HL-60 (cell line): ENCODE measurements at regions not wholly inside any gene's neighbourhood (a gene's known extent, or its start where the extent isn't known, plus 50 kb on each side); places are given as distances from the start of the nearest gene placed in this dataset.

Experiments used
- DNase-seq, 2 experiments: peaks; one replicate each; pipeline ENCODE4 v3.0.0-alpha.2; 2010 to 2020; ENCODE audit warnings: low read depth in 1 of 2, low spot score in 1 of 2
- H3K27ac ChIP-seq: fragments of 250-450 bp; sonication (Bioruptor Pico); replicated peaks from 2 replicates; pipeline ENCODE4 v1.5.1; 2020; ENCODE audit warnings: mild to moderate bottlenecking, moderate library complexity
- H3K27me3 ChIP-seq: fragments of 250-450 bp; sonication (Bioruptor Pico); 2 replicates; pipeline ENCODE4 v1.5.1; 2021; ENCODE audit warnings: mild to moderate bottlenecking, moderate library complexity; ENCODE audit not compliant: insufficient read depth, poor library complexity, severe bottlenecking
- H3K4me3 ChIP-seq: replicated peaks from 2 replicates; pipeline ENCODE4 v1.5.1; 2011; ENCODE audit warnings: mild to moderate bottlenecking, control low read depth, low read length; ENCODE audit not compliant: insufficient read depth
- GABPA ChIP-seq: IDR thresholded peaks from 2 replicates; pipeline ENCODE4 v1.6.1; 2012; ENCODE audit warnings: low read depth
- POLR2AphosphoS5 ChIP-seq: IDR thresholded peaks from 2 replicates; pipeline ENCODE4 v1.6.1; 2012; ENCODE audit warnings: low read depth
- SPI1 ChIP-seq: IDR thresholded peaks from 2 replicates; pipeline ENCODE4 v1.6.1; 2012; ENCODE audit warnings: low read depth, mild to moderate bottlenecking, borderline replicate concordance
- TF ChIP-seq, protein P1 (sequence below): IDR thresholded peaks from one replicate; pipeline ENCODE4 v1.5.1; 2011; ENCODE audit warnings: low read length, control low read depth, inconsistent platforms; ENCODE audit not compliant: insufficient read depth
- TF ChIP-seq, protein P2 (sequence below): IDR thresholded peaks from 2 replicates; pipeline ENCODE4 v1.6.1; 2012; ENCODE audit warnings: low read depth; ENCODE audit not compliant: insufficient replicate concordance

DNA sequence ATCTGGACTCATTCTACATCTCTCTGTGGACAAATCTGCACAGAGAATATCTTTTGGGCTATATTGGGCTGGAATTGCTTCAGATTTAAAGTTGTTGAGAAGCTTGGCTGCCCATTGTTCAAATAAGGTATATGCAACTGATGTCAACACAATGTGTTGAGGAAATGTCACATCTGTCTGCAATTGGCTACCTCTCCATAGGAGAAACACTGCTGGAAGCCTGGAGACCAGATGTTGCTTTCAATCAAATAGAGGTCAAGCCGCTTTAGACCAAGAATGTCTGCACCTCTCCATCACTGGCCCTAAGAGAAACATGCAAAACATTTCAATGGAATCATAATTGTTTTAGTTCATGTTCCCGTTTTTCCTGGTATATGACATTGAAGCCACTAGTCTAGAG, 720.2 kb downstream of the SLC4A3 start:
- no peak for TF ChIP-seq GABPA
- TF ChIP-seq, protein P1, sequence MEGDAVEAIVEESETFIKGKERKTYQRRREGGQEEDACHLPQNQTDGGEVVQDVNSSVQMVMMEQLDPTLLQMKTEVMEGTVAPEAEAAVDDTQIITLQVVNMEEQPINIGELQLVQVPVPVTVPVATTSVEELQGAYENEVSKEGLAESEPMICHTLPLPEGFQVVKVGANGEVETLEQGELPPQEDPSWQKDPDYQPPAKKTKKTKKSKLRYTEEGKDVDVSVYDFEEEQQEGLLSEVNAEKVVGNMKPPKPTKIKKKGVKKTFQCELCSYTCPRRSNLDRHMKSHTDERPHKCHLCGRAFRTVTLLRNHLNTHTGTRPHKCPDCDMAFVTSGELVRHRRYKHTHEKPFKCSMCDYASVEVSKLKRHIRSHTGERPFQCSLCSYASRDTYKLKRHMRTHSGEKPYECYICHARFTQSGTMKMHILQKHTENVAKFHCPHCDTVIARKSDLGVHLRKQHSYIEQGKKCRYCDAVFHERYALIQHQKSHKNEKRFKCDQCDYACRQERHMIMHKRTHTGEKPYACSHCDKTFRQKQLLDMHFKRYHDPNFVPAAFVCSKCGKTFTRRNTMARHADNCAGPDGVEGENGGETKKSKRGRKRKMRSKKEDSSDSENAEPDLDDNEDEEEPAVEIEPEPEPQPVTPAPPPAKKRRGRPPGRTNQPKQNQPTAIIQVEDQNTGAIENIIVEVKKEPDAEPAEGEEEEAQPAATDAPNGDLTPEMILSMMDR, result no peak
- TF ChIP-seq, protein P2, sequence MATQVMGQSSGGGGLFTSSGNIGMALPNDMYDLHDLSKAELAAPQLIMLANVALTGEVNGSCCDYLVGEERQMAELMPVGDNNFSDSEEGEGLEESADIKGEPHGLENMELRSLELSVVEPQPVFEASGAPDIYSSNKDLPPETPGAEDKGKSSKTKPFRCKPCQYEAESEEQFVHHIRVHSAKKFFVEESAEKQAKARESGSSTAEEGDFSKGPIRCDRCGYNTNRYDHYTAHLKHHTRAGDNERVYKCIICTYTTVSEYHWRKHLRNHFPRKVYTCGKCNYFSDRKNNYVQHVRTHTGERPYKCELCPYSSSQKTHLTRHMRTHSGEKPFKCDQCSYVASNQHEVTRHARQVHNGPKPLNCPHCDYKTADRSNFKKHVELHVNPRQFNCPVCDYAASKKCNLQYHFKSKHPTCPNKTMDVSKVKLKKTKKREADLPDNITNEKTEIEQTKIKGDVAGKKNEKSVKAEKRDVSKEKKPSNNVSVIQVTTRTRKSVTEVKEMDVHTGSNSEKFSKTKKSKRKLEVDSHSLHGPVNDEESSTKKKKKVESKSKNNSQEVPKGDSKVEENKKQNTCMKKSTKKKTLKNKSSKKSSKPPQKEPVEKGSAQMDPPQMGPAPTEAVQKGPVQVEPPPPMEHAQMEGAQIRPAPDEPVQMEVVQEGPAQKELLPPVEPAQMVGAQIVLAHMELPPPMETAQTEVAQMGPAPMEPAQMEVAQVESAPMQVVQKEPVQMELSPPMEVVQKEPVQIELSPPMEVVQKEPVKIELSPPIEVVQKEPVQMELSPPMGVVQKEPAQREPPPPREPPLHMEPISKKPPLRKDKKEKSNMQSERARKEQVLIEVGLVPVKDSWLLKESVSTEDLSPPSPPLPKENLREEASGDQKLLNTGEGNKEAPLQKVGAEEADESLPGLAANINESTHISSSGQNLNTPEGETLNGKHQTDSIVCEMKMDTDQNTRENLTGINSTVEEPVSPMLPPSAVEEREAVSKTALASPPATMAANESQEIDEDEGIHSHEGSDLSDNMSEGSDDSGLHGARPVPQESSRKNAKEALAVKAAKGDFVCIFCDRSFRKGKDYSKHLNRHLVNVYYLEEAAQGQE, result no peak
- H3K27ac ChIP-seq, result no peak overlapping the region
- H3K27me3 ChIP-seq, result no peaks in the 10 kb centered on the region
- H3K4me3 ChIP-seq, result no peak overlapping the region
- DNase-seq, result no peak

DNA sequence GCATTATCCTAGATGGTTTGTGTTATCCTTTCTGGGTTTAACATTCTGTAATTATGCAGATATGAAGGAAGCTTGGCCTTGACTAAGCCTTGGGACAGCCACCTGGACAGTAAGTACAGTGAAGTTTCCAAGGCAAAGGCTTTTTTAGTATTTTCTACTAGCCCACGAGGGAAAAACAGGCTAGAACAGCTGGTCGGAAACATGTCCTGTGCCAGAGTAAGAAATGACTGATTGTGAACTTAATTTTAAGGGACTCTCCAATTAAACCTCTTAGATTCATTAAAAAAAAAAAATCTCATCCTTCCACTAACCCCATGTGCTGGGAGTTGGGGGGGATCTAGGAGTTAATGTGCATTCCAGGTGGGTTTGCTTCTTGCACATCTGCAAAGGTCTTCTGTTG, 720.8 kb downstream of the SLC4A3 start:
- Histone ChIP-seq H3K27ac (no peak overlapping the region), H3K27me3 (no peaks in the 10 kb centered on the region), H3K4me3 (no peak overlapping the region)
- no peak for DNase-seq
- no peak for TF ChIP-seq POLR2AphosphoS5
- no peak for TF ChIP-seq GABPA
- TF ChIP-seq SPI1, result no peak
- TF ChIP-seq, protein P1, result no peak
- TF ChIP-seq, protein P2, result no peak

DNA sequence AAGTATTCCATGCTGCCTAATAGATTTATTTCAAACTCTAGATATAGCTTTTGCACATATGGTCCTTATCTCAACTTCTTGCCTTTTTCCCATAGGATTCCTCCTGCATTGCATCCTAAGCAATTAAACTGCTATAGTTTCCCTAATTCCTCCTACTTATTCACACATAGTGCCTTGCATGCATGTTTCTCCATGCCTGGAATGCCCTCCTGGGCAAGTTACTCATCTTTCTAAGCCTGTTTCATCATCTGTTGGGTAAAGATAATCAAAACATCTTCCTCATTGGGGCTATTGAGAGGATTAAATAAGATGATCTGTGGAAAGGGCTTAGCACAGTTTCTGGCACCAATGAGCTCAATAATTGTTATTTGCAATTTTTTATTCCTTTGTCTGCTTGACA, 726.5 kb downstream of the SLC4A3 start:
- Histone ChIP-seq H3K27ac (no peak overlapping the region), H3K27me3 (no peaks in the 10 kb centered on the region), H3K4me3 (no peak overlapping the region)
- no peak for DNase-seq
- TF ChIP-seq GABPA (no peak), POLR2AphosphoS5 (no peak), SPI1 (no peak)
- TF ChIP-seq, protein P1, result no peak
- TF ChIP-seq, protein P2, result no peak
